ENCODE measurements at regions not wholly inside any gene's neighbourhood (a gene's known extent, or its start where the extent isn't known, plus 50 kb on each side); places are given as distances from the start of the nearest gene placed in this dataset.

- Histone ChIP-seq H3K4me1 (ENCODE audit: control insufficient read depth, insufficient read depth, low read length) (no peaks in the 10 kb centered on the region), H4K20me1 (ENCODE audit: control insufficient read depth, insufficient read depth) (no peaks in the 10 kb centered on the region), H3K27me3 (replicated peaks in 1 of 2; ENCODE audit: control insufficient read depth in 2 of 2, insufficient read depth in 2 of 2, low read length in 1 of 2) (no peaks in the 10 kb centered on the region), H3K4me2 (ENCODE audit: control insufficient read depth, insufficient read depth) (no peak overlapping the region), H3K4me3 (no peak overlapping the region), H3K9ac (ENCODE audit: control insufficient read depth, insufficient read depth, low read length) (no peak overlapping the region), H3K36me3 (ENCODE audit: control insufficient read depth in 2 of 2, insufficient read depth in 2 of 2, low read length in 1 of 2) (no peaks in the 10 kb centered on the region), H3K79me2 (ENCODE audit: control insufficient read depth, insufficient read depth, low read length) (no peaks in the 10 kb centered on the region), H3K9me3 (replicated peaks; ENCODE audit: control insufficient read depth, insufficient read depth, low read length) (peaks cover 2% of the 10 kb centered on the region; the same call in 2 of the 3 replicates), H3K27ac (ENCODE audit: control insufficient read depth, insufficient read depth) (no peak overlapping the region), H2AFZ (ENCODE audit: control insufficient read depth, low read depth, low read length) (no peak overlapping the region)
- ATAC-seq (no peak), FAIRE-seq (no peak), DNase-seq (ENCODE audit: low read depth, low spot score) (no peak)
- RAD21 ChIA-PET (ENCODE audit: unreplicated experiment), result no interaction called here
- WGBS (ENCODE audit: insufficient coverage, insufficient replicate concordance, low lambda C conversion rate, missing lambda C conversion rate), result 36% methylated on average over 1 of the region's 1 CpG
- TF ChIP-seq TAF1 (IDR thresholded peaks at IDR 0.05; ENCODE audit: borderline replicate concordance, low read depth, low read length) (no peak), LARP7 (IDR thresholded peaks at IDR 0.05) (no peak)
- intact Hi-C loops (cut with micrococcal nuclease; ENCODE audit: unreplicated experiment), result no loop called here
- BruUV-seq (replicated peaks), result no TSS peak
- POLR2A ChIA-PET, result no interaction called here
- CTCF ChIA-PET, result interaction anchor here (1.1 kb wide), 1 partner anchor 20 kb away, joined by 3 read pairs; no protein-coding TSS in a partner anchor
- SMC1A ChIA-PET (ENCODE audit: uncharacterized antibody, unreplicated experiment), result interaction anchor here (1.2 kb wide), 1 partner anchor 74 kb away, joined by 3 read pairs; no protein-coding TSS in a partner anchor
- in situ Hi-C loops (cut with MboI), result no loop called here
Measured at GRCh38 chrX:55981603-55982002, 250.6 kb upstream of the KLF8 start.

GRCh38 chrX:55996649-55997048, 235.5 kb upstream of the KLF8 start:
- POLR2A ChIA-PET, result no interaction called here
- no peaks in the 10 kb centered on the region for H4K20me1 ChIP-seq (ENCODE audit: control insufficient read depth, insufficient read depth)
- no peak overlapping the region for H3K9ac ChIP-seq (ENCODE audit: control insufficient read depth, insufficient read depth, low read length)
- no peak overlapping the region for H3K4me2 ChIP-seq (ENCODE audit: control insufficient read depth, insufficient read depth)
- no peak for ATAC-seq
- BruUV-seq (replicated peaks), result no TSS peak
- 52% methylated on average over 3 of the region's 3 CpGs for WGBS (ENCODE audit: insufficient coverage, insufficient replicate concordance, low lambda C conversion rate, missing lambda C conversion rate)
- 0 out of 2 replicates have a peak, but pooled peaks cover 3% of the 10 kb centered on the region for H3K4me1 ChIP-seq (ENCODE audit: control insufficient read depth, insufficient read depth, low read length)
- no peak overlapping the region for H3K27ac ChIP-seq (ENCODE audit: control insufficient read depth, insufficient read depth)
- H2AFZ ChIP-seq (ENCODE audit: control insufficient read depth, low read depth, low read length), result no peak overlapping the region
- DNase-seq (ENCODE audit: low read depth, low spot score), result no peak
- intact Hi-C loops (cut with micrococcal nuclease; ENCODE audit: unreplicated experiment) (no loop called here), in situ Hi-C loops (cut with MboI) (no loop called here)
- no peak for TF ChIP-seq RUNX3 (IDR thresholded peaks at IDR 0.05; ENCODE audit: low read length)
- TF ChIP-seq, protein P1, sequence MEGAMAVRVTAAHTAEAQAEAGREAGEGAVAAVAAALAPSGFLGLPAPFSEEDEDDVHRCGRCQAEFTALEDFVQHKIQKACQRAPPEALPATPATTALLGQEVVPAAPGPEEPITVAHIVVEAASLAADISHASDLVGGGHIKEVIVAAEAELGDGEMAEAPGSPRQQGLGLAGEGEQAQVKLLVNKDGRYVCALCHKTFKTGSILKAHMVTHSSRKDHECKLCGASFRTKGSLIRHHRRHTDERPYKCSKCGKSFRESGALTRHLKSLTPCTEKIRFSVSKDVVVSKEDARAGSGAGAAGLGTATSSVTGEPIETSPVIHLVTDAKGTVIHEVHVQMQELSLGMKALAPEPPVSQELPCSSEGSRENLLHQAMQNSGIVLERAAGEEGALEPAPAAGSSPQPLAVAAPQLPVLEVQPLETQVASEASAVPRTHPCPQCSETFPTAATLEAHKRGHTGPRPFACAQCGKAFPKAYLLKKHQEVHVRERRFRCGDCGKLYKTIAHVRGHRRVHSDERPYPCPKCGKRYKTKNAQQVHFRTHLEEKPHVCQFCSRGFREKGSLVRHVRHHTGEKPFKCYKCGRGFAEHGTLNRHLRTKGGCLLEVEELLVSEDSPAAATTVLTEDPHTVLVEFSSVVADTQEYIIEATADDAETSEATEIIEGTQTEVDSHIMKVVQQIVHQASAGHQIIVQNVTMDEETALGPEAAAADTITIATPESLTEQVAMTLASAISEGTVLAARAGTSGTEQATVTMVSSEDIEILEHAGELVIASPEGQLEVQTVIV (IDR thresholded peaks at IDR 0.05; ENCODE audit: borderline replicate concordance, partially characterized antibody), result no peak
- TF ChIP-seq RB1 (IDR thresholded peaks at IDR 0.05; ENCODE audit: borderline replicate concordance), result no peak
- no peak for TF ChIP-seq POLR2AphosphoS2 (IDR thresholded peaks at IDR 0.05; ENCODE audit: low read depth, low read length)
- no peak for TF ChIP-seq CTCF (IDR thresholded peaks at IDR 0.05 in 2 of 3, conservative IDR thresholded peaks at IDR 0.05 in 1 of 3; ENCODE audit: control insufficient read depth in 2 of 3, extremely low read depth in 1 of 3, insufficient read depth in 1 of 3, low read depth in 3 of 3, low read length in 3 of 3)
- no peaks in the 10 kb centered on the region; the same call in 1 of the 3 replicates for H3K9me3 ChIP-seq (replicated peaks; ENCODE audit: control insufficient read depth, insufficient read depth, low read length)
- no peaks in the 10 kb centered on the region for H3K27me3 ChIP-seq (replicated peaks in 1 of 2; ENCODE audit: control insufficient read depth in 2 of 2, insufficient read depth in 2 of 2, low read length in 1 of 2)
- no peak for FAIRE-seq
- SMC1A ChIA-PET (ENCODE audit: uncharacterized antibody, unreplicated experiment), result interaction anchor here (0.9 to 1.2 kb wide), 3 partner anchors 8 to 75 kb away, joined by 3 to 4 read pairs (median 3); no protein-coding TSS in a partner anchor
- no peak overlapping the region for H3K4me3 ChIP-seq
- CTCF ChIA-PET, result no interaction called here
- RAD21 ChIA-PET (ENCODE audit: unreplicated experiment), result no interaction called here
- H3K36me3 ChIP-seq (ENCODE audit: control insufficient read depth in 2 of 2, insufficient read depth in 2 of 2, low read length in 1 of 2), result no peaks in the 10 kb centered on the region
- no peaks in the 10 kb centered on the region for H3K79me2 ChIP-seq (ENCODE audit: control insufficient read depth, insufficient read depth, low read length)

Measured in GM12878 (cell line).